Anterior cingulate cortex (tissue), 58 donors: ENCODE measurements at regions not wholly inside any gene's neighbourhood (a gene's known extent, or its start where the extent isn't known, plus 50 kb on each side); places are given as distances from the start of the nearest gene placed in this dataset.

Experiments
- DNase-seq, 58 donors: peaks; one replicate each; lab custom pipeline; 2025; lab: John Stamatoyannopoulos, UW

DNA sequence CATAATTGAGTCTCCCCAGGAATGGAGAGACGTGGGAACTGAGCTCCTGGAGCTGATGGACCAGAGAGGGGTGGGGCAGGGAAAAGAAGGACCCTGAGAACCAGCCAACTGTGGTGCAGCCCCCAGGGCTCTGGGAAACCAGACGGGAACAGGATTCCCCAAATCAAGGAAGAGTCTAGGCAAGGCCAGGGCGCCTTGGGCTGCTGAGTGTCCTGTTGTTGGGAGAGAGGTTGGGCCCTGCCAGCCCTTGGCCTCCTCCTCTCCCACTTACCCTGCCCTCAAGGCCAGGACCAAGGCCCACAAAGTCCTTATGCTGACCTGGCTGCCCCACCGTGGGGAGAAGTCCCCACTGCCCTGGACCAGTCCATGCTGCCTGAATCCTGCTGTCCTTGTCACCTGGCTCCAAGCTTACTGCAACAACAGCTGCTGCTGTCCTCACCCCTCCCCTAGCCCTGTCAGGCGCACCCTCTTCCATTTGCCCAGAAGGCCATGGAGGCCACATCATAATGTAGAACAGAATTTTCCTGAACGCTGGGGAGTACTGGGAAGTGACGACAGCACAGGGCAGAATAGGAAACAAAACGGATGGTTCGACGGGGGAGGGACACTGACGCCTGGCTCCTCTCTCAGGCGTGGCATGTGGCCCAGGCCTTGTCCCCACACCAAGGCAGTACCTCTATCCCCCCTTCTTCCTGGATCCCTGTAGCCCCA is 132.9 kb upstream of the ZMIZ1 start:
- DNase-seq = no peak

DNA sequence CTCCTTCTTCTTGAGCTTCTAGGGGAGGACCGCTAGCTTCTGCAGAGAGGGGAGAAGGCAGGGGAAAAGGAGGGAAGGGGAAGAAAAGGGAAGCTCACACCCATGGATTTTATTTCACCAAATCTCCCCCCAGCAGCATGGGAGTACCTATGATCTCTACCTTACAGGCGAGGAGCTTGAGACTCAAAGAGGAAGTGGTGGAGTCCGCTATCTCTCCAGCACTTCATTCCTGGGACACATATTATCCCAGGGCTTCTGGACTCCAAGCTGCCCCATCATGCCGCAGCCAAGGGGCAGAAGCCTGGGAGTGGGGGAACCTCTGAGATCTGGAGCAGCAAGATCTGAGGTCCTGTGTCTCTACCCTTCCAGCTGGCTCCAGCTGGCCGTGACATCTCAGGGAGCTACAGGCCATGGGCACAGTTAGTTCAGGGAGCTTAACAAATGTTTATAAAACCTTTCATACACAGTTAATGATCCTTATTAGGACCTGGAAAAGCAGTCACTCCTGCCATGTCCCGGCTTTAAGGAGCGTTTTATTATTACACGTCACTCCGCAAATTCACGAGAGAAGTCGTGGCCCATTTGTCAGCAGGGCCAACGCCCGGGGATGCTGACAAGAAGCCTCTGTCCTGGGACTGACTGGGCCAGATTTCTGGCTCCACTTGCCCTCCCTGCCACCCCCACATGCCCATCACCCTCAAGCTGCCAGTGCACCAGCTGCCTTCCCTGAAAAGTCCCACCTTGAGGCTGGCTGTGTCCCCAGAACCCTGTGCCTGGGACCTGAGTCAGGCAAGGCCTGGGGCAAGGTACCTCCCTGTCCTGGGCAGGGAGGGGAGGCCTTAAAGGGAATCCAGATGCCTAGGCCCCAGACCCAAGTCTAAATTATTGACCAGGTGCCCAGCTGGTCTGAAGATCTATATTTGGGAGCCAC is 132.1 kb upstream of the ZMIZ1 start:
- no peak for DNase-seq

DNA sequence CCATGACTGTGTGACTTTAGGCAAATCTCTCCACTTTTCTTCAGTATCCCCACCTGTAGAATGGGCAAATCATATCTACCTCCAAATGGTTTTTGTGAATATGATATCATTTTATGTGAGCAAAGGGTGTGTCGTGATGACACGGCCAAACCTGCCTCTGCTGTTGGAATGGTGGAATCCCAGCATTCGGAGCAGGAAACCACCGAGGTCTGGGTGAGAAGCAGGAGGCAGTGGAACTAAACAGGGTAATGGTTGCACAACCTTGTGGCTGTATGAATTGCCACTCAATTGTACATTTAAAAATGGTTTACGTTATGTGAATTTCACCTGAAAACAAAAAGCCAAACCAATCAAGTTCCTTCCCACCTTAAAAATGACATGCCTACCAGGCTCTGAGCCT is 131.4 kb upstream of the ZMIZ1 start:
- no peak for DNase-seq

DNA sequence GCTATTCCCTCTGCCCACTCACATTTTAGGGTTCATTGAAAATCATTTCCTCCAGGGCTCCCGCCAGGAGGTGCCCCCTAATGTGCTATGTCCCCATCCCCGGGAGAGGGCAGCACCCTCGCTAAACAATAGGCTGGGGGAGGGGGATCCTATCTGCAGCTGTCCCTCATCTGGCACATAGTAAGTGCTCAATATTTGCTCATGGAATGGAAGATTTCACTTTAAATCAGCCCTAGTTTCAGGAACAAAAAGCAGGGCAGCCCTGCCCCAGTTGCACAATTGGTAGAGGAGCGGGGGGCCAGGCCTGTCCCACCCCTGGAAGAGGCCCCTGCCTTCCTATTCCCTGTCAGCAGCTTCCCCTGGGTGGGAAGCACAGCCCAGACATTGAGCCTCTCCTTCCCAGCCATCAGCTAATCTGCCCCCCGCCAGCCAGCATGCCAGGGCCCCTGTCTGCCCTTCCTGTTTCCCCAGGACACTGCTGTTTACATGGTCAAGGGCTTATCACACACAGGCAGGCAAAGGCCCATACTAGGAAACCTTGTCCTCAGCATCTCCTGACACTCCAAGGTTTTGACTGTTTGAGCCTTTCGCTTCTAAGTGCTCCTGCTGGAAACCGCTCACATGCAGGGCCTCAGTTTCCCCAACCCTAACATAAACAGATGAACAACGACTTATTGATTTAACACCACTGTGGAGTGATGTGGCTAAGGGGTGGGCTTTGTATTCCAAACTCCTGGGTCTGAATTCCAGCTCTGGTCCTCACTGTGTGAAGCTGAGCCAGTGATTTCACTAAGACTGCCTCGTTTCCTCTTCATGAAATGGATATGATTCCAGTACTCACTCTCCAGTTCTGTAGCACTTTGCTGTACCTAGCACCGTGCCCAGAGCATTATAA is 130.7 kb upstream of the ZMIZ1 start:
- no peak for DNase-seq

DNA sequence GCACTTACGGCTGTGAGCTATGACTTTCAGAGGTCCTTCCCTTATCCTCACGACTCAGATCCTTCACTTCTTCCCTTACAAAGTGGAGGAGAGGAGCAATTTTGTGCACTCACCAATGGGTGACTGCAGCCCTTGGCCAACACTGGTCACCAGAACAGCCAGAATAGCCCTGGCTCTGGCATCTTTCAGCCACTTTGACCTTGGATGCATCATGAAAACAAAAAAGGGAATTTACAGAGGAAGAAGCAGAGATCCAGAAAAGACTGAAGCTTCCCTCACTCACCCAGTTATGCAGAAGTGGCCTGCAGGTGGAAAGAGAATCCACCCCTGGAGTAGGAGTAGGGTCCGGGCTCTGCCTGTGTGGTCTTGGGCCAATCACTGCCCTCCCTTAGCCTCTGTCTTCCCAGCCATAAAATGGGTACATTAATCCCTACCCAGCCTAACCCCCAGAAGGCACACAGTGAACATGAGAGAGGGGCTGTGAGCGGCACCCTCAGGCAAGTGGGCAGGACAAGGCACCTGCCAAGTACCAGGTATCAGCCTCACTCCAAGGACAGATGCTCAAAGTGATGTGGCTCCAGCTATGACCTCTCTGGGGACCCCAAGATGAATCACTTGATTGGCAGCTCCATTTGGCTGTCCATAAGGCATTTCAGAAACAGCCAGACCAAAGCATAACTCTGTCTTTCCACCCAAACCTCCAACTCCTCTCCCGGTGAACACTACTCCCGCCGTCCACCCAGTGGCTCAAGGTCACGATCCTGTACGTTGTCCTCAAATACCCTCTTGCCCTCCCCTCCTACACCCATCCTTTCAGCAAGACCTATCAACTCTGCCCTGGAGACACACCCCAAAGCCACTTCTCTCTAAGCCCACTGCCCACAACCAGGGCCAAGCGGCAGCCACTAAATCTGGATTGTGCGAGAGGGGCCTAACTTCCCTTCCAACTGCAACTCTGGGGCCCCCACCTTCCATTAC is 129.8 kb upstream of the ZMIZ1 start:
- no peak for DNase-seq

DNA sequence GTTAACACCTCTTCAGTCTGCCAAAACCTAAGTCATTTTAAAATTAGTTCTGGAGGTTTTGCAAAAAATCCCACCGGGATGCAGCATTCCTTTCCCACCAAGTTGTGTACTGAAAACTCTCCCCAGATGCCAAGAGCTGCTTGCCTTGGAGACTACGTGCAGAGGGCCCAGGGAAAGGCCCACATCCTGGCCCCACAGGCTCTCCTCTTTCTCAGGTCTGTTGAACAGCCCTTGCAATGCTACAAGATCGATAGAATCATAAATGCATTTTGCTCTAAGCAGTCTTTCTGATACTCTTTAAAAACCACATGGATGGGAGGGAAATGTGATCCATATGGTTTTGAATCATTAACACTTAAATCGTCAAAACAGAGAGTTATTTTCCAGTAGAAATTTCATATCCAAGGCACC is 126.7 kb upstream of the ZMIZ1 start:
- peak in 3 of 58 donors; percentile 3 to 26 (median 18) for DNase-seq

DNA sequence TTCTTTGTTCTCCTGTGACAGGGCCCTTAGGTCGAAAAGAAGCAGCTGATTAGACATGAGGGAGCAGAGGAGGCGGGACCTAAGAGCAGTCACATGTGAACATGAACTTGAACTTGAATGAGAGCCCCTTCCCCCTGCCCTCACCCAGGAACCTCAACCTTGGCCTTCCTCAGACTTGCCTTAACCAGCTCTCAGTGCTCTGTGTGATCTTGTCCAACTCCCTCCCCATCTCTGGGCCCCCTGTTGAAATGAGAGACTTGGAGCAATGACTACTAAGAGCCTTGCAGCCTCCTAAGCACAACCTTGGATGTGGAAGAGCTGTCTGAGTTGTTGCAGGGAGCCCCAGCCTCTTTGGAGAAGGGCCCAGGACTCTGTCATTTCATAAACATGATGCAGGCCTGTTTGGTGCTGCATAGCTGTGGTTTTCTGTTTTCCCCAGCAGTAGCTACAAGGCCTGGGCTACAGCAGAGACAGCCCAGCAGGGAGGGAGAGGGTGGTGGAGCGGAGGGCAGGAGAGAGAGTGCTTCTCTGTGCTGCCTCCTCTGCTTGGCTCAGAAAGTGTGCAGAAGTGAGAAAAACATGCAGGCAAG is 123.9 kb upstream of the ZMIZ1 start:
- DNase-seq = peak in 17 of 58 donors; percentile 4 to 32 (median 22)

DNA sequence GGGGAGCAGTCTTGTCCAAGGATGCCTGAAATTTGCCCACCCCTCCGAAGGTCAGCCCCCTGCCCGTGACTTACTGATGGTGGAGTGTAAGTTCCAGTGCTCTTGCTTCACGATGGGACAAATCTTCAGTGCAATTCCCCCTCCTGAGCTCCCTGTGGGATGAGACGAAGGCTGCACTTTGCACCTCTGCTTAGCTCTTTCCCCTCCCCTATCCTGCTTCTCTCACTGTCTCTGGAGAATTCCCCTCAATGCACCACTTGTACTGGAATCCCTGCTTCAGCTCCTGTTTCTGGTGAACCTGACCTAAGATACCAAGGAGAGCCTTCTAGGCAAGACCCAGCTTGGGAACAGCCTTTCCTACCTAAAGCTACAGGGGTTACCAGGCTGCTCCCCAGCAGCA is 122.9 kb upstream of the ZMIZ1 start:
- DNase-seq = no peak

DNA sequence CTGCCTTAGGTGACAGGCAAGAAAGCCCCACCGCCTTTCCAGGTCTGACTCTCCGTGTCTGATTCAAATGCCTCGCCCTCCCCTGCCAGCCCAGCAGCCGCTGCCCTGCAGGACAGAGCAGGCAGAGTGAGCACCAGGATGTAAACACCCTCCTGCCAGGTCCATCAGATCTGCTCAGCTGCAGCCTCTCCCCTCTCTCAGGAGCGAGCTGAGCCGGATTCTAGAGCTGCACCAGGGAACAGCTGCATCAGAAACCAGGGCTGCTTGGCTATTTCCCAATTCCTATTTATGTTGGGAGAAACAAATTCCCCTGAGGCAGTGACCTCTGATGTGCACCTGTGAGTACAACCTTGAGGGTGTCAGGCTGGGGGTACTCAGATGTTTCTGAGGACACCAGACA is 121.5 kb upstream of the ZMIZ1 start:
- DNase-seq = no peak

DNA sequence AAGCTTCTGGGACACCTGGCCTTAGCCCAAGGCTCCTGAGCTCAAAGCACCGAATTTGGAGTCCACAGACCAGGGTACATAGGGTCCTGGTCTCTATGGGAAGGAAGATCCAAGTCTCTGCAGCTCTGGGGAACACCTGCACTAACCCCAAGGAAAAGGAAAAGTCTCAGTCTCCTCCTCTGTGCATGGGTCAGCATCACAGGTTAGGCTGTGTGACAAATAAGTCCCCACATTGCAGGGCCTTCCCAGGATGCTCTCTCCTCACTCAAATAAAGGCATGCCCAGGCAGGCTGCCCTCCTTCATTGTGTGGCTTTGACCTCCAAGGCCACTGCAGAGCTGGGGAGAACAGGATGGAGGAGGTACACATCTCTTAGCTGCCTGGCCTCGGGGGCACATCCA is 121.0 kb upstream of the ZMIZ1 start:
- DNase-seq = no peak

DNA sequence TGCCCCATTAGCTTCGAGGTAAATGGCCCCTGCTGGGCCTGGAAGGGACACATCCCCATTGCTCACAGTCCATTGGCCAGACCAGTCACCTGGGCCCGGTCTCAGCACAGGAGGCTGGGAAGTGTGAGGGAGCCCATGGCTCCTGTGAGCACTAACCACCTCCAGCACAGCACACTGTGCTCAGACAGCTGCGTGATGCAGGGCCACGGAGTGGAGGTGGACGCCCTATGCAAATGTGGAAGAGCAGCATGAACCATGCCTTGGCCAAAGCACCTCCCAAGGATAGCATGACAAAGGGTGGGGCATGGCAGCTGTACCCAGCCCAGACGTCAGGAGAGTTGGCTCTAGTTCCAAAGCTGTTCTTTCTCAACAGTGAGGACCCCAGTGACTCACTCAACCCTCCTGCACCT is 120.1 kb upstream of the ZMIZ1 start:
- DNase-seq = no peak

DNA sequence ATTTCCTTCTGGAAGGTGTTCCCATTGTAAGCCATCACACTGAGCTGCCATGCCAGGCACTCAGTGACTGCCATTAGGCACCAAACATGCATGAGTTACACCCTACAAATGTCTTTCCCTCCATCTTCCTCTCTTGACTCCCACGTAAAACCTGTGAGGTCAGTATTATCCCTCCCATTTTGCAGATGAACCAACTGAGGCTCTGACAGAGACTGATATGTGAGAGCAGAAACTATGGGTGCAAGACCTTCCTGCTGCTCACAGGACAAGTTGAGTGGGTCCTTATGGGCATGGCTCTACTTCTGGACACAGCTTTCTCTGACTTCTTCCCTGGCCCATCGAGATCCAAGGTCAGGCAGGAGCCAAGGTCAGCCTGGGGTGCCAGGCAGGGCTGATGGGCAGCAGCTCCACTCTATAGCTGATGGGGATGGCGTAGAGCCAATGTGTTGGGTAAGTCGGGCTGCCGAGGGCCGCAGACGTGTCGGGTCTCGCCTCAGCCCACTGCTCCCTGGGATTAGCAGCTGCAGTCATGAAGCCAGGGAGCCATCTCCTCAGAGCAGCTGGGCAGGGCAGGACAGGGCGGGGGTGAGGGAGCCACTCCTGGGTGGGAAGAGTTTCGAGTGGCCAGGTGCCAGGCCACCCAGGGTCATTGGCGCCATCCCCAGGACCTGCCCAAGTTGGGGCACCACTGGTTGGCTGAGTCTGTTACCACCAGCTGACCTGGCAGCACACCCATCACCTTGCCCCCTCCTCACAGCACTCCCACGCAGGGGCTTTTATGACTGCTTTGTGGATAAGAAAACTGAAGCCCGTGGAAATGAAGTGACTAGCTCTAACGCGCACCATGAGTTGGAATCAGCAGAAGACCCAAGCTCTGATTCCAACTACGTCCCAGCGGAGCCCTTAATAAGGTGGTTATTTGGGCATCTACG is 117.8 kb upstream of the ZMIZ1 start:
- DNase-seq = no peak

DNA sequence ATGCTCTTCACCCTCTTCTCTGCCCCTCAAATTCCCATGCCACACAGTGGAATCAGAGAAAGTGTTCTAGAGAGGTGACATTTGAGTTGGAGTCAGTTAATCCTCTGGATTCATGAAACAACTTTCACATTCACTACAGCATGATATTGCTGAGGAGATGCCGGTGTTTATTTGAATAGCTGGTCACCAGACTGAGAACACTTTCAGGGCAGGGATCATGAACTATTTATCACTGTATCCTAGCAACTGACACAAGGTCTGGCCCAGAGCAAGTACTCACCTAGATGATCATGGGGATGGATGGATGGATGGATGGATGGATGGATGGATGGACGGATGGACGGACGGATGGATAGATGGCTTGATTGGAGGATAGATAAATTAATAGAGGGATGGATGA is 116.7 kb upstream of the ZMIZ1 start:
- DNase-seq = no peak

DNA sequence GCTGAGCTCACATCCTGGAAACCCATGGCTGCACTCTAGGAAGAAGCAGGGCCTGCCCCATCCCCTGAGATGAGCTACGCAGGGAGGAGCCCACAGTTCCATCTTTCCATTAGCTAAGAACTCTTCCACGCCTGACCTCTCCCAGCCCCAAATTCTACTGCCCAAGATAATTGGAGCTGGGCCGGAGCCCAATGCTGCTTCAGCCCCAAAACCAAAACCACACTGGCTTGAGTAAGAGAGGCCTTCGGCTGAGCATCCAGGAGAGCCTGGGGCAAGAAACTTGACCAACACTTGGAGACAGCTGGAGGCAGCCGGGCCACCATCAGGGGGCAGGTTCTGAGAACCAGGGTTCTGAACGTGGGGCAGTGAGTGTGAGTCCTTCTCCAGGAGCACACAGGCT is 116.1 kb upstream of the ZMIZ1 start:
- no peak for DNase-seq

DNA sequence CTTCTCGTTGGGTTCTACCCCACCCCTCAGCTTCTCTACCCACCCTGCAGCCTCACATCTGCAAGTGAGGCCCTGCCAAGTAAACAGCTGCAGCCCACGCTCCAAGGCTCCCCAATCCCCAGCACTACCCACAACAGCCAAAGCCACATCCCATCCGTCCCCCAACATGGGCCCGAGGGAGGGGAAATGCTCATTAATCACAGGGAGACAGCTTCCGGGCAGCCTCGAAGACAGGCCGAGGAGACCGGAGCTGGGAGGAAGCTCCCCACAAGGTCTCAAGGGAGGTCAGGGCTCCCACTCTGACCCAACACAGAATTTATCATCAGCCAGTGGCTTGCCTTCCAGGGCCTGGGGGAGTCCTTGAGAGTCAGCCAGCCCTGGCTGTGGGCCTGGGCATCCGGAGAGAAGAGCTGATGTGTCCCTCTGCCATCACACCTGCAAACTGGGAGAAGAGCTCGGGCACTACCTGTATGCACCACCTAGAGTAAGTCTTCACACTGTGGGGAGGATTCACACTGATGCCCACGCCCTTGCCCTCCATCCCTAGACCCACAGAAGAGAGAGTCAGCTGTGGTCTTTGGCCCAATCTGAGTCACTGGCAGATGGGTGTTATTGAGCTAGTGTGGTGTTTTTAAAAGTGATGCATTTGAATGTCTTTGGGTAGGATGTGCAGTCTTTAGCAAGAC is 115.5 kb upstream of the ZMIZ1 start:
- DNase-seq = no peak

DNA sequence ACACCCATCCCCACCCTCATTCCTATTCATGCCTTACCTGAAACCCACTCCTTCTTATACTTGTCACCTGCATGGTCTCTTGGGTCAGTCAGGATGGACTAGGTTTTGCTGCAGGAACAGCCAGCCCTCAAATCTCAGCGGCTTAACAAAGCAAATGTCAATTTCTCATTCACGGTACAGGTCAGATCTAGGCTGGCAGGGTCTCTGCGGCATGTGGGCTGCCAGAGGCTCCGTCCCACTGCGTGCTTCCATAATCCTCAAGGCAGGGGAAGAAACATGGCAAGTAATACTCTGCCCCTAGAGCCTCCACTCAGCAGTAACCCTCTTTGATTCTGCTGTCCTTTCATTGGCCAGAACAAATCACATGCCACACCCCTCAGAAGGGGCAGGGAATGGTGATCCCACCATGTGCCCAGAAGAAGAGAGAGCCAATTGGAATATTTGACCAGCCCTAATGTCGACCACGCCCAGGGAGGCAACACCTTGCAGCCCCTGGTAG is 114.9 kb upstream of the ZMIZ1 start:
- no peak for DNase-seq

DNA sequence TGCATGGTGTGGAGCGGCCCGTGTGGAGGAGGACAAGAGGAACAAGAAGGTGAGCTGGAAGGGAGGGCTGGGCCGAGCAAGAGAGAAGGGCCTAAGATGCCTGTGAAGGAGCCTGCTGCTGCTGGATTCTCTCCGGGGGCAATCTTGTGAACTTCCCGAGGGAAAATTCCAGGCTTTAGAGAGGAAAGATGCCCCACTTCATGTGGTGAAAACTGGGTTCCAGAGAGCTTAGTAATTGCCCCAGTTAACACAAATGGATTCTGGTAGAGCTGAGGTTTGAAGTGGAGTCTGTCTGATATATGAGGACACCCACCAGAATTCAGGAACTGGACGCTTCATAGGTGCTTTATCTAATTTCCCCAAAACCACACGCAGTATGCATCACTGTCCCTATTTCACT is 114.1 kb upstream of the ZMIZ1 start:
- DNase-seq = no peak
